ENCODE measurements at regions not wholly inside any gene's neighbourhood (a gene's known extent, or its start where the extent isn't known, plus 50 kb on each side); places are given as distances from the start of the nearest gene placed in this dataset.

GRCh38 chr3:46080969-46081345 is 53.7 kb upstream of the XCR1 start:
- no peak for TF ChIP-seq CTCF (IDR thresholded peaks at IDR 0.05)
- TF ChIP-seq POLR2AphosphoS5 (IDR thresholded peaks at IDR 0.05), result no peak
- TF ChIP-seq POLR2A (IDR thresholded peaks at IDR 0.05), result no peak
- no peak for TF ChIP-seq EP300 (IDR thresholded peaks at IDR 0.05)

Measured in gastroesophageal sphincter (tissue), 3 donors.